ENCODE measurements at regions not wholly inside any gene's neighbourhood (a gene's known extent, or its start where the extent isn't known, plus 50 kb on each side); places are given as distances from the start of the nearest gene placed in this dataset.

DNA sequence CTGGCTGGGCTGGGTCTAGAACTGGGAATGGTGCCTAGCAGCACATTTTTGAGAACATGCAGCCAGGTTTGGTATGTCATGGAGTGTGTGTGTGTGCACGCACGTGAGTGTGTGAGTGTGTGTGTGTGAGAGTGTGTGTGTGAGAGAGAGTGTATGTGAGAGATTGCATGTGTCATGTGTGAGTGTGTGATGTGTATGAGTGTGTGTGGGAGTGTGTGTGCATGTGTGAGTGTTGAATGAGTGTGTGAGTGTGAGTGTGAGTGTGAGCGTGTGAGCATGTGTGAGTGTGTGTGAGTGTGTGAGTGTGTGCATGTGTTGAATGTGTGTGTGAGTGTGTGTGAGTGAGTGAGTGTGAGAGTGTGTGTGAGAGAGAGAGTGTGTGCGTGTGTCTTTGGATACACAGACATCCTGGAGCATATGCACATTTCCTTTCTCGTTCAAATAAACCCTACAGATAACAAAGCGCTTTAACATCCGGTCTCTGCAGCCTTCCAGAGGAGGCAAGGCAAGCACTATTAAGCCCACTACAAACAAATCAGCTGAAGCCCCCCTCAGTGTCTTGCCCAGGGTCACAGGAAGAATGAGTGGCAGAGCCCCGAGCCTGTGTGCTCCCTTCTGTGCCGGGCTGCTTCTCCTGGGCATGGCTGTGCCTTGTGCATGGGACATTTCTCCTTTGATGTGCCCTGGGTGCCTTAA, 108.7 kb upstream of the ETV6 start:
- Histone ChIP-seq H3K9me3 (ENCODE audit: control insufficient read depth, insufficient read depth, low read length) (no peaks in the 10 kb centered on the region), H3K27me3 (ENCODE audit: control insufficient read depth, insufficient read depth, low read length) (peaks cover 22% of the 10 kb centered on the region), H3K9ac (ENCODE audit: low read depth, low read length) (no peak overlapping the region)

More for the DNA sequence above, 108.7 kb upstream of the ETV6 start:
- Histone ChIP-seq H4K91ac (ENCODE audit: insufficient read depth, low read depth, low read length) (no peak overlapping the region), H3K4me3 (ENCODE audit: insufficient read depth, low read depth, low read length) (no peak overlapping the region), H4K8ac (ENCODE audit: low read depth in 2 of 2, low read length in 2 of 2) (no peak overlapping the region), H3K14ac (replicated peaks; ENCODE audit: low read depth, low read length) (no peak overlapping the region), H3K36me3 (ENCODE audit: control insufficient read depth, insufficient read depth, low read length) (no peaks in the 10 kb centered on the region), H3K18ac (ENCODE audit: low read depth, low read length) (no peak overlapping the region), H2AFZ (replicated peaks; ENCODE audit: low read length, poor library complexity) (no peak overlapping the region), H4K20me1 (ENCODE audit: insufficient read depth, low read length) (no peaks in the 10 kb centered on the region), H3K4me2 (ENCODE audit: low read depth, low read length) (no peak overlapping the region), H3K23ac (ENCODE audit: low read depth, low read length) (no peak overlapping the region), H2AK5ac (ENCODE audit: low read depth, low read length) (no peak overlapping the region), H3K79me1 (ENCODE audit: low read depth in 1 of 2, low read length in 2 of 2) (no peaks in the 10 kb centered on the region), H2BK15ac (ENCODE audit: low read depth, low read length) (no peak overlapping the region), H2BK20ac (ENCODE audit: low read depth, low read length) (no peak overlapping the region), H3K4me1 (ENCODE audit: control insufficient read depth, insufficient read depth, low read length) (peaks cover 2% of the 10 kb centered on the region), H2BK5ac (ENCODE audit: low read depth, low read length, poor library complexity, severe bottlenecking) (no peak overlapping the region), H3K4ac (ENCODE audit: low read depth, low read length) (no peak overlapping the region), H3K56ac (ENCODE audit: extremely low read depth, insufficient read depth, low read length) (no peak overlapping the region), H3K9me1 (ENCODE audit: insufficient read depth, low read length) (peaks cover 5% of the 10 kb centered on the region; the same call in 1 of the 2 replicates), H4K5ac (ENCODE audit: low read depth, low read length) (no peak overlapping the region), H2AK9ac (replicated peaks; ENCODE audit: low read depth, low read length, poor library complexity) (no peak overlapping the region), H3K27ac (ENCODE audit: insufficient read depth, low read length) (no peak overlapping the region), H2BK120ac (ENCODE audit: low read depth, low read length) (no peak overlapping the region)
- BruUV-seq (replicated peaks) = no TSS peak
- dilution Hi-C loops (cut with HindIII; ENCODE audit: low sequenced_read_pairs, unreplicated experiment) = no loop called here
- in situ Hi-C loops (cut with MboI; ENCODE audit: low sequenced_read_pairs) = no loop called here
- DNase-seq (no peak), ATAC-seq (ENCODE audit: low read depth) (no peak)
- ChIA-PET POLR2A (ENCODE audit: unreplicated experiment) (no interaction called here), CTCF (no interaction called here)
- no peak for TF ChIP-seq RFX5 (IDR thresholded peaks at IDR 0.05; ENCODE audit: low read depth, low read length)
- no peak for TF ChIP-seq RCOR1 (IDR thresholded peaks at IDR 0.05; ENCODE audit: insufficient replicate concordance, low read length)
- no peak for TF ChIP-seq MAZ (IDR thresholded peaks at IDR 0.05; ENCODE audit: borderline replicate concordance, low read depth, low read length)
- TF ChIP-seq FOS (IDR thresholded peaks at IDR 0.05; ENCODE audit: low read depth, low read length) = no peak
- TF ChIP-seq CHD1 (IDR thresholded peaks at IDR 0.05; ENCODE audit: low read depth, low read length) = no peak
- TF ChIP-seq POLR2A (IDR thresholded peaks at IDR 0.05; ENCODE audit: low read depth, low read length) = no peak
- TF ChIP-seq SMC3 (IDR thresholded peaks at IDR 0.05; ENCODE audit: low read depth, low read length) = no peak
- TF ChIP-seq MXI1 (IDR thresholded peaks at IDR 0.05; ENCODE audit: borderline replicate concordance, low read depth, low read length) = no peak
- TF ChIP-seq CEBPB (IDR thresholded peaks at IDR 0.05; ENCODE audit: low read depth, low read length) = no peak
- intact Hi-C loops (cut with micrococcal nuclease) = no loop called here
- WGBS, 2 experiments (ENCODE audit: extremely low coverage in 2 of 2, insufficient read length in 1 of 2) = 49% methylated on average over 3 of the region's 9 CpGs; no CpG with 5 or more reads in 1 of the 2 experiments
